RWPE2 (cell line): ENCODE measurements at regions not wholly inside any gene's neighbourhood (a gene's known extent, or its start where the extent isn't known, plus 50 kb on each side); places are given as distances from the start of the nearest gene placed in this dataset.

Experiments
- ATAC-seq: fragments of 200-7000 bp; cut with Tn5 transposase; 3 replicates; pipeline ENCODE4 v1.9.1; 2021; ENCODE audit warnings: low read depth
- DNase-seq: peaks from one replicate; pipeline ENCODE4 v3.0.0-alpha.2; 2020; ENCODE audit warnings: low spot score
- H3K27ac ChIP-seq: fragments of 450-650 bp; 2 replicates; pipeline ENCODE4 v1.5.1; 2017; ENCODE audit warnings: mild to moderate bottlenecking; ENCODE audit not compliant: poor library complexity, severe bottlenecking
- H3K27me3 ChIP-seq: fragments of 250-450 bp; sonication (Bioruptor Pico); 2 replicates; pipeline ENCODE4 v1.5.1; 2021; ENCODE audit warnings: mild to moderate bottlenecking, moderate library complexity; ENCODE audit not compliant: insufficient read depth, poor library complexity, severe bottlenecking
- H3K36me3 ChIP-seq: fragments of 250-450 bp; sonication (Bioruptor Pico); 2 replicates; pipeline ENCODE4 v1.5.1; 2020; ENCODE audit warnings: low read depth, mild to moderate bottlenecking, moderate library complexity
- H3K4me1 ChIP-seq: fragments of 250-450 bp; sonication (Bioruptor Pico); 2 replicates; pipeline ENCODE4 v1.5.1; 2021; ENCODE audit warnings: mild to moderate bottlenecking, moderate library complexity; ENCODE audit not compliant: insufficient read depth, poor library complexity, severe bottlenecking
- H3K4me3 ChIP-seq: fragments of 250-450 bp; sonication (Bioruptor Pico); 2 replicates; pipeline ENCODE4 v1.5.1; 2021; ENCODE audit warnings: mild to moderate bottlenecking, moderate library complexity; ENCODE audit not compliant: severe bottlenecking
- H3K9me3 ChIP-seq: fragments of 250-450 bp; sonication (Bioruptor Pico); 2 replicates; pipeline ENCODE4 v1.5.1; 2021; ENCODE audit warnings: mild to moderate bottlenecking, moderate library complexity; ENCODE audit not compliant: severe bottlenecking
- CTCF ChIP-seq: fragments of 450-650 bp; IDR thresholded peaks from one replicate; pipeline ENCODE4 v1.5.1; 2017; ENCODE audit warnings: mild to moderate bottlenecking, moderate library complexity; ENCODE audit not compliant: poor library complexity, severe bottlenecking

DNA sequence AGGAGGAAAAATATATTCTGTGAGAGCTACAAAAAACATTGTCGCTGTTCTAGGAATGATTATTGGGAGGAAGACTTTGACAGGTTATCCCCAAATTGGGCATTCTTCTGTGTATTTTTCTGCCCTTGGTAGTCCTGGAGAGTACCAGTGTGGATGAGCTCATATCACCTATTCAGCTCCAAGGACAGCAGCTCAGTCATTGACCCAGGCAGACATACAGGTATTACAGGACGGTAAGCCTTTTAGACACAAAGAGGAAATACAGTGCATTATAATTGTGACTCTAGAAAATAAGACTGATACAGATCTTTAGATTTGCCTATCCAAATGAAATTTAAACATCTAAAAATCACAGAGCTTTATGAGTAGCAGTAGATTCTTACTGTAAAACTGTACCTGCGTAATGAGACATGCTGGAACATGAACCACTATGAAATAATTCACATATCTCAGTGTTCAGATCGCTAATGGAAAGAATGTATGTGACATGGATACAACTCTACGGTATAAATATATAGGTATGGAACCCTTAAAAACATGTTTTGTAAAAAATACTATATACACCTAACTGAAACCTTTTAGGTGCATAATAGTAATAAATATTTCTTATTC is 56.0 kb downstream of the PLK2 start:
- Histone ChIP-seq H3K4me1 (peaks cover 46% of the 10 kb centered on the region), H3K27ac (peak overlapping the region; percentile 66), H3K4me3 (no peak overlapping the region), H3K9me3 (no peaks in the 10 kb centered on the region), H3K36me3 (no peaks in the 10 kb centered on the region), H3K27me3 (no peaks in the 10 kb centered on the region)
- no peak for TF ChIP-seq CTCF
- DNase-seq (no peak), ATAC-seq (peak; percentile 55)

DNA sequence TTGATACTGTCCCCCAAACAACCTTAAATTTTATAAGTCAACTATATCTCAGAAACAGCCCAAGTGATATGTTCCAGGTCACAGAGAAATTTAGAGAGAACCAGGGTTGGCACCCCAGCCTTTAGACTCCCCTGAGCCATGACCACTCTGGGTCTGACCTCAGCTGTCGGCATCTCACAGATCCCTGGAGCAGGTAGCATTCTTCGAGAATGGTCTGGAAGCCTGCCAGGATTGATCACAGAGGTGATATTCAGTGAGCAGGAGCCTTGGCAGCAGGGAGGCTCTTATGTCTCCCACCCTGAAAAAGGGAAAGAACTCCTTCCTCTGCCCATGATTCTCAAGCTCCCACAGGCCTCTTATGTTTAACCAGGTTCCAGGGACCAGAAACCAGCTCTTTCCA is 58.2 kb downstream of the PLK2 start:
- no peak for ATAC-seq
- H3K27ac ChIP-seq = no peak overlapping the region
- no peak for TF ChIP-seq CTCF

DNA sequence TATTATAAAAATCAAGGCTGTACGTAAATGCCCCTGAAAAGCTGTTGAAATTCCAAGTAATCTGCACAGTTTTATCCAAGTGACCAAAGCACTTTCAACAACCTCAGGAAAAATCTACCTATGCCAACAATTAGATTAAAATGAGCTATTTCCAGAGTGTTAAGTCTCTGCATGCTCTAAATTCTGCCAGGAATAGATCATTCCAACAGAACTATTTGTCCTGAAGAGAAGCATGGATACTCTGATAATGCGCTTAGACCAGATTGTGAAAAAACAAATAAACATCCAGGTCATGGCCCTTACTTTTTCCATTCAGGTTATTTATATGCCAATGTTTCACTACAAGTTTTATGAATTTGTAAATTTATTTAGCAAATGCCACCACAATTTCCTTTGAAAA is 59.1 kb downstream of the PLK2 start:
- TF ChIP-seq CTCF = no peak
- no peaks in the 10 kb centered on the region for H3K9me3 ChIP-seq
- peaks cover 22% of the 10 kb centered on the region for H3K4me1 ChIP-seq
- H3K27ac ChIP-seq = no peak overlapping the region
- no peak overlapping the region for H3K4me3 ChIP-seq
- ATAC-seq (no peak), DNase-seq (no peak)
- H3K27me3 ChIP-seq = no peaks in the 10 kb centered on the region
- H3K36me3 ChIP-seq = no peaks in the 10 kb centered on the region

More for the DNA sequence above, 58.2 kb downstream of the PLK2 start:
- H3K27me3 ChIP-seq = no peaks in the 10 kb centered on the region
- H3K9me3 ChIP-seq = no peaks in the 10 kb centered on the region
- peaks cover 29% of the 10 kb centered on the region for H3K4me1 ChIP-seq
- DNase-seq = no peak
- no peaks in the 10 kb centered on the region for H3K36me3 ChIP-seq
- H3K4me3 ChIP-seq = no peak overlapping the region

DNA sequence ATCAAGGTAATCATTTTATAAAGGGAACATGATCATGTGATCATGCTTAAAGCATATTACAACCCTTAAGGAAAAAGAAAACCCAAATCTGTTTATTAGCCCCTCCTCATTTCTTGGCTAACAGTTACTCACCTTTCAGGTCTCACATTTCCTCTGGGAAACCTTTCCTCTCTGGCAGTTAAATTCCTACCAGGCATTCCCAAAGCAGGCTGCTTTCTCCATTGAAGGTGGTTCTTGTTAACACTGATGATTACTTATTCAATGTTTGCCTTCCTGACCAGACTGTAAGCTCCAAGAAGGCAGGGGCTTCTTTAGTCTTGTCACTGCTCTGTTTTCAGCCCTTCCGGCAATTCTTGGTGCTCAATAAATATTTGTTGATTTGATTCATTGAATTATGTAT is 59.9 kb downstream of the PLK2 start:
- no peaks in the 10 kb centered on the region for H3K36me3 ChIP-seq
- no peak for TF ChIP-seq CTCF
- no peaks in the 10 kb centered on the region for H3K9me3 ChIP-seq
- no peak overlapping the region for H3K4me3 ChIP-seq
- ATAC-seq (no peak; the same call in 2 of the 3 replicates), DNase-seq (no peak)
- H3K4me1 ChIP-seq = peaks cover 14% of the 10 kb centered on the region
- no peaks in the 10 kb centered on the region for H3K27me3 ChIP-seq
- H3K27ac ChIP-seq = no peak overlapping the region

GRCh38 chr5:58394339-58394738 is 65.5 kb downstream of the PLK2 start:
- no peak for TF ChIP-seq CTCF
- no peak; the same call in 2 of the 3 replicates for ATAC-seq

More at GRCh38 chr5:58394339-58394738, 65.5 kb downstream of the PLK2 start:
- Histone ChIP-seq H3K4me3 (no peak overlapping the region), H3K27me3 (no peaks in the 10 kb centered on the region), H3K27ac (no peak overlapping the region), H3K9me3 (no peaks in the 10 kb centered on the region), H3K4me1 (peaks cover 4% of the 10 kb centered on the region), H3K36me3 (no peaks in the 10 kb centered on the region)
- no peak for DNase-seq
